Activated T-cell treated with anti-CD3 and anti-CD28 coated beads, Interleukin-2, amount 50 U/mL, for 48 hours (primary cell): ENCODE measurements at regions not wholly inside any gene's neighbourhood (a gene's known extent, or its start where the extent isn't known, plus 50 kb on each side); places are given as distances from the start of the nearest gene placed in this dataset.
"Not testable (repeated sequence)": the region's sequence is repeated elsewhere in the genome, so short reads cannot be mapped to it uniquely, and the experiment has no call there.

Experiments
- DNase-seq, 2 experiments: peaks; one replicate each; pipeline ENCODE4 v3.0.0-alpha.2; 2020

GRCh38 chr13:50463719-50464118 is 379.8 kb downstream of the DLEU7 start:
- DNase-seq, result no peak

- no peak for DNase-seq
Measured at GRCh38 chr13:50464349-50465251, 378.9 kb downstream of the DLEU7 start.

GRCh38 chr13:50466456-50466855 is 377.0 kb downstream of the DLEU7 start:
- no peak for DNase-seq

- DNase-seq, result no peak
Measured at GRCh38 chr13:50467156-50468110, 376.1 kb downstream of the DLEU7 start.

- DNase-seq, result no peak
Measured at GRCh38 chr13:50468849-50469669, 374.4 kb downstream of the DLEU7 start.

- not testable (repeated sequence) for DNase-seq
Measured at GRCh38 chr13:50473050-50473449, 370.4 kb downstream of the DLEU7 start.

GRCh38 chr13:50474088-50474662 is 369.3 kb downstream of the DLEU7 start:
- no peak for DNase-seq

- DNase-seq, result no peak
Measured at GRCh38 chr13:50476577-50477285, 366.8 kb downstream of the DLEU7 start.

- DNase-seq, result no peak
Measured at GRCh38 chr13:50481936-50482335, 361.6 kb downstream of the DLEU7 start.

- no peak for DNase-seq
Measured at GRCh38 chr13:50483416-50483815, 360.1 kb downstream of the DLEU7 start.

GRCh38 chr13:50484472-50485113 is 358.9 kb downstream of the DLEU7 start:
- DNase-seq, result no peak

GRCh38 chr13:50485979-50486935 is 357.2 kb downstream of the DLEU7 start:
- DNase-seq, result no peak

- no peak for DNase-seq
Measured at GRCh38 chr13:50493683-50494082, 349.8 kb downstream of the DLEU7 start.

- no peak for DNase-seq
Measured at GRCh38 chr13:50494138-50494537, 349.4 kb downstream of the DLEU7 start.

GRCh38 chr13:50503212-50503611 is 340.3 kb downstream of the DLEU7 start:
- not testable (repeated sequence) for DNase-seq

- DNase-seq, result no peak
Measured at GRCh38 chr13:50509167-50509566, 334.3 kb downstream of the DLEU7 start.

GRCh38 chr13:50509771-50510441 is 333.6 kb downstream of the DLEU7 start:
- no peak for DNase-seq

- DNase-seq, result not testable (repeated sequence)
Measured at GRCh38 chr13:50510885-50511545, 332.5 kb downstream of the DLEU7 start.

- no peak for DNase-seq
Measured at GRCh38 chr13:50511877-50512341, 331.6 kb downstream of the DLEU7 start.
